ENCODE measurements at regions not wholly inside any gene's neighbourhood (a gene's known extent, or its start where the extent isn't known, plus 50 kb on each side); places are given as distances from the start of the nearest gene placed in this dataset.

DNA sequence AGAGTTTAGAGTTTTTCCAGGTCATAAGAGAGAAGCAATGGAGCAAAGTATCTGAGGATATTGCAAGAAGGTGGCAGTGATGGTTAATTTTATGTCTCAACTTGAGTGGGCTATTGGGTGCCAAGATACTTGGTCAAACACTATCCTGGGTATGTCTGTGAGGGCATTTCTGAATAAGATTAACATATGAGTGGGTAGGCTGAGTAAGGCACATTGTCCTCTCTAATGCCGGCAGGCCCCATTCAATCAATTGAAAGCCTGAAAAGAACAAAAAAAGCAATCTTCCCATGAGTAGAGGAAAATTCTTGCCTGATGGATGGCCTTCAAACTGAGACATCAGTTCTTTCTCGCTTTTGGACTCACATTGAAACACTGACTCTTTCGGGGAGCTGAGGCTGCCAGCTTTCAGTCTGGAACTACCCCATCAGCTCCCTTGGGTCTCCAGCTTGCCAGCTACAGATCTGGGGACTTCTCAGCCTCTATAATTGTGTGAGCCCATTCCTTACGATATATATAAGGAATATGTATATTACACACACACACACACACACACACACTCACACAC is 228.8 kb downstream of the BUD13 start (continued):
- TF ChIP-seq, protein P1, sequence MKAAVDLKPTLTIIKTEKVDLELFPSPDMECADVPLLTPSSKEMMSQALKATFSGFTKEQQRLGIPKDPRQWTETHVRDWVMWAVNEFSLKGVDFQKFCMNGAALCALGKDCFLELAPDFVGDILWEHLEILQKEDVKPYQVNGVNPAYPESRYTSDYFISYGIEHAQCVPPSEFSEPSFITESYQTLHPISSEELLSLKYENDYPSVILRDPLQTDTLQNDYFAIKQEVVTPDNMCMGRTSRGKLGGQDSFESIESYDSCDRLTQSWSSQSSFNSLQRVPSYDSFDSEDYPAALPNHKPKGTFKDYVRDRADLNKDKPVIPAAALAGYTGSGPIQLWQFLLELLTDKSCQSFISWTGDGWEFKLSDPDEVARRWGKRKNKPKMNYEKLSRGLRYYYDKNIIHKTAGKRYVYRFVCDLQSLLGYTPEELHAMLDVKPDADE (IDR thresholded peaks at IDR 0.05), result no peak
- TF ChIP-seq ZNF114 (CRISPR knock-in tag; IDR thresholded peaks at IDR 0.05) (no peak), STAT1 (IDR thresholded peaks at IDR 0.05; ENCODE audit: unreplicated experiment) (no peak), EZH2phosphoT487 (IDR thresholded peaks at IDR 0.05; ENCODE audit: unreplicated experiment) (no peak), POLR2AphosphoS5 (IDR thresholded peaks at IDR 0.05; ENCODE audit: low read depth) (no peak)
- TF ChIP-seq, protein P2, sequence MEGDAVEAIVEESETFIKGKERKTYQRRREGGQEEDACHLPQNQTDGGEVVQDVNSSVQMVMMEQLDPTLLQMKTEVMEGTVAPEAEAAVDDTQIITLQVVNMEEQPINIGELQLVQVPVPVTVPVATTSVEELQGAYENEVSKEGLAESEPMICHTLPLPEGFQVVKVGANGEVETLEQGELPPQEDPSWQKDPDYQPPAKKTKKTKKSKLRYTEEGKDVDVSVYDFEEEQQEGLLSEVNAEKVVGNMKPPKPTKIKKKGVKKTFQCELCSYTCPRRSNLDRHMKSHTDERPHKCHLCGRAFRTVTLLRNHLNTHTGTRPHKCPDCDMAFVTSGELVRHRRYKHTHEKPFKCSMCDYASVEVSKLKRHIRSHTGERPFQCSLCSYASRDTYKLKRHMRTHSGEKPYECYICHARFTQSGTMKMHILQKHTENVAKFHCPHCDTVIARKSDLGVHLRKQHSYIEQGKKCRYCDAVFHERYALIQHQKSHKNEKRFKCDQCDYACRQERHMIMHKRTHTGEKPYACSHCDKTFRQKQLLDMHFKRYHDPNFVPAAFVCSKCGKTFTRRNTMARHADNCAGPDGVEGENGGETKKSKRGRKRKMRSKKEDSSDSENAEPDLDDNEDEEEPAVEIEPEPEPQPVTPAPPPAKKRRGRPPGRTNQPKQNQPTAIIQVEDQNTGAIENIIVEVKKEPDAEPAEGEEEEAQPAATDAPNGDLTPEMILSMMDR (conservative IDR thresholded peaks at IDR 0.05; ENCODE audit: low read depth in 2 of 2), result no peak

DNA sequence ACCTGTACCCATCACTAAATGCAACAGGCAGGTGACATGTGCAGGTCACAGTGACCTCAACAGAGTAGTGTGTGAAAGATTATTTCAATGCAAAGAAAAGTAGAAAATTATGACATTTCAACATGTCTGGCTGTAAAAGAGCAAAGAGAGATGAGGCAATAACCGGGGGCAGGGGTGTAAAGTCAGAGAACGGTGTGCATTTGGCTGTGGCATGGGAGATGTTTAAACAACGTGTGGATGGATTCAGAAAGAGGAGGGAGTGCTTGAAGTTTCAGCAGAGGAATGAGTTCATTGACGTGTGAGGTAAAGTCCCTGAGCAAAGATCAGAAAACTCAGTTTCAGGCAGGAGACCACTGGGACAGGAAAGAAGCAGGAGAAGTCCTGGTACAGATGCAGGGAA is 229.7 kb downstream of the BUD13 start:
- Histone ChIP-seq H3K9me2 (ENCODE audit: insufficient read depth) (peaks cover 9% of the 10 kb centered on the region; the same call in 1 of the 2 replicates), H3K4me3 (no peak overlapping the region), H3K4me2 (no peak overlapping the region), H3K36me3 (ENCODE audit: insufficient read depth) (no peaks in the 10 kb centered on the region), H4K20me1 (replicated peaks; ENCODE audit: insufficient read depth) (no peaks in the 10 kb centered on the region), H3K79me2 (replicated peaks; ENCODE audit: insufficient read depth) (no peaks in the 10 kb centered on the region), H3K4me1 (ENCODE audit: insufficient read depth) (no peaks in the 10 kb centered on the region), H2AFZ (no peak overlapping the region), H3K27ac (ENCODE audit: low read depth) (no peak overlapping the region), H3K27me3 (ENCODE audit: insufficient read depth) (no peaks in the 10 kb centered on the region), H3F3A (replicated peaks; ENCODE audit: low read depth) (no peaks in the 10 kb centered on the region)
- no peaks in the 10 kb centered on the region for H3K27me3 Mint-ChIP-seq (ENCODE audit: insufficient read depth, low read depth, poor library complexity)
- H3K9me3 Mint-ChIP-seq, result peaks cover 5% of the 10 kb centered on the region; the same call in 1 of the 3 replicates
- H3K4me3 Mint-ChIP-seq, result no peak overlapping the region
- peaks cover 4% of the 10 kb centered on the region; the same call in 1 of the 3 replicates for H3K4me1 Mint-ChIP-seq
- H3K36me3 Mint-ChIP-seq (ENCODE audit: low read depth), result no peaks in the 10 kb centered on the region; the same call in 2 of the 3 replicates
- DNase-seq (ENCODE audit: low spot score) (no peak), ATAC-seq (no peak)
- no peak overlapping the region for H3K27ac Mint-ChIP-seq
- TF ChIP-seq STAT1 (IDR thresholded peaks at IDR 0.05; ENCODE audit: unreplicated experiment), result no peak
- no peak for TF ChIP-seq POLR2AphosphoS5 (IDR thresholded peaks at IDR 0.05; ENCODE audit: low read depth)

DNA sequence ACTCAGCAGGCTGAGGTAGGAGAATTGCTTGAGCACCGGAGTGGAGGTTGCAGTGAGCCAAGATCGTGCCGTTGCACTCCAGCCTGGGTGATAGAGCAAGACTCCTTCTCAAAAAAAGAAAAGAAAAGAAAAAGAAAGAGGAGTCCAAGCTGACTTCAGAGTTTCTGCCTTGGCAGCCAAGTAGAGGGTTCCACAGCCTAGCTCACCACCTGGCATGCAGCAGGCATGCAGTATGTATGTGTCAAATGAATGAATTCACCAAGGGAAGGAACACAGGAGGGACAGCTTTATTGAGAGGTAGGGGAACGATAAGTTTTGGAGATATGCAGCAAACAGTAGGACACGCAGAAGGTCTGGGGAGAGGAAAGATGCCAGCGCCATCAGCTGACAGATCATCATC is 230.4 kb downstream of the BUD13 start:
- Mint-ChIP-seq H3K36me3 (ENCODE audit: low read depth) (no peaks in the 10 kb centered on the region; the same call in 2 of the 3 replicates), H3K4me1 (no peaks in the 10 kb centered on the region), H3K27ac (no peak overlapping the region), H3K4me3 (no peak overlapping the region), H3K9me3 (peaks cover 5% of the 10 kb centered on the region; the same call in 1 of the 3 replicates), H3K27me3 (ENCODE audit: insufficient read depth, low read depth, poor library complexity) (no peaks in the 10 kb centered on the region)
- Histone ChIP-seq H3K79me2 (replicated peaks; ENCODE audit: insufficient read depth) (no peaks in the 10 kb centered on the region), H3K4me3 (no peak overlapping the region), H3F3A (replicated peaks; ENCODE audit: low read depth) (no peaks in the 10 kb centered on the region), H3K36me3 (ENCODE audit: insufficient read depth) (no peaks in the 10 kb centered on the region), H3K4me1 (ENCODE audit: insufficient read depth) (no peaks in the 10 kb centered on the region), H3K9me2 (ENCODE audit: insufficient read depth) (peaks cover 9% of the 10 kb centered on the region; the same call in 1 of the 2 replicates), H4K20me1 (replicated peaks; ENCODE audit: insufficient read depth) (no peaks in the 10 kb centered on the region), H2AFZ (no peak overlapping the region), H3K27me3 (ENCODE audit: insufficient read depth) (no peaks in the 10 kb centered on the region), H3K4me2 (no peak overlapping the region), H3K27ac (ENCODE audit: low read depth) (no peak overlapping the region)
- DNase-seq (ENCODE audit: low spot score), result no peak
- ATAC-seq, result no peak
- TF ChIP-seq NANOG (IDR thresholded peaks at IDR 0.05; ENCODE audit: borderline replicate concordance), result no peak
